NB4 (cell line): ENCODE measurements at regions not wholly inside any gene's neighbourhood (a gene's known extent, or its start where the extent isn't known, plus 50 kb on each side); places are given as distances from the start of the nearest gene placed in this dataset.

Experiments
- DNase-seq: peaks from one replicate; pipeline ENCODE4 v3.0.0; 2010; ENCODE audit warnings: low read depth
- H3K4me3 ChIP-seq: one replicate; pipeline ENCODE4 v1.5.1; 2011; ENCODE audit warnings: mild to moderate bottlenecking, low read depth, low read length, moderate library complexity
- CTCF ChIP-seq: IDR thresholded peaks from one replicate; pipeline ENCODE4 v1.5.1; 2012; ENCODE audit warnings: low read depth, low read length
- MAX ChIP-seq: IDR thresholded peaks from 2 replicates; pipeline ENCODE4 v1.6.1; 2011; ENCODE audit warnings: low read depth, low read length
- MYC ChIP-seq: IDR thresholded peaks from 2 replicates; pipeline ENCODE4 v1.6.1; 2011; ENCODE audit warnings: low read depth, low read length
- POLR2A ChIP-seq: IDR thresholded peaks from 2 replicates; pipeline ENCODE4 v1.6.1; 2011; ENCODE audit warnings: mild to moderate bottlenecking; ENCODE audit not compliant: insufficient read length; ENCODE audit errors: extremely low read depth

GRCh38 chr18:75545189-75545588, 117.7 kb upstream of the SMIM21 start:
- TF ChIP-seq MAX (no peak), POLR2A (no peak), MYC (no peak), CTCF (no peak)
- H3K4me3 ChIP-seq: no peak overlapping the region
- DNase-seq: no peak

GRCh38 chr18:75544496-75544895, 117.0 kb upstream of the SMIM21 start:
- TF ChIP-seq MAX: no peak
- TF ChIP-seq POLR2A: no peak
- TF ChIP-seq MYC: no peak
- TF ChIP-seq CTCF: no peak
- DNase-seq: no peak
- no peak overlapping the region for H3K4me3 ChIP-seq

- no peak overlapping the region for H3K4me3 ChIP-seq
- no peak for DNase-seq
- TF ChIP-seq MAX (no peak), POLR2A (no peak), CTCF (no peak), MYC (no peak)
Observed at GRCh38 chr18:75544051-75544481, 116.6 kb upstream of the SMIM21 start.

GRCh38 chr18:75538727-75539126, 111.2 kb upstream of the SMIM21 start:
- TF ChIP-seq POLR2A (no peak), CTCF (no peak), MYC (no peak), MAX (no peak)
- no peak overlapping the region for H3K4me3 ChIP-seq
- DNase-seq: no peak

GRCh38 chr18:75533950-75534349, 106.4 kb upstream of the SMIM21 start:
- TF ChIP-seq MAX (no peak), MYC (no peak), CTCF (no peak), POLR2A (no peak)

GRCh38 chr18:75533209-75533608, 105.7 kb upstream of the SMIM21 start:
- TF ChIP-seq MYC (no peak), CTCF (no peak), POLR2A (no peak), MAX (no peak)
- H3K4me3 ChIP-seq: no peak overlapping the region
- no peak for DNase-seq

More at GRCh38 chr18:75533950-75534349, 106.4 kb upstream of the SMIM21 start:
- DNase-seq: no peak
- no peak overlapping the region for H3K4me3 ChIP-seq
